ENCODE measurements at regions not wholly inside any gene's neighbourhood (a gene's known extent, or its start where the extent isn't known, plus 50 kb on each side); places are given as distances from the start of the nearest gene placed in this dataset.
A peak's percentile ranks its signal among the peaks of the same experiment; 100 is the strongest.

DNA sequence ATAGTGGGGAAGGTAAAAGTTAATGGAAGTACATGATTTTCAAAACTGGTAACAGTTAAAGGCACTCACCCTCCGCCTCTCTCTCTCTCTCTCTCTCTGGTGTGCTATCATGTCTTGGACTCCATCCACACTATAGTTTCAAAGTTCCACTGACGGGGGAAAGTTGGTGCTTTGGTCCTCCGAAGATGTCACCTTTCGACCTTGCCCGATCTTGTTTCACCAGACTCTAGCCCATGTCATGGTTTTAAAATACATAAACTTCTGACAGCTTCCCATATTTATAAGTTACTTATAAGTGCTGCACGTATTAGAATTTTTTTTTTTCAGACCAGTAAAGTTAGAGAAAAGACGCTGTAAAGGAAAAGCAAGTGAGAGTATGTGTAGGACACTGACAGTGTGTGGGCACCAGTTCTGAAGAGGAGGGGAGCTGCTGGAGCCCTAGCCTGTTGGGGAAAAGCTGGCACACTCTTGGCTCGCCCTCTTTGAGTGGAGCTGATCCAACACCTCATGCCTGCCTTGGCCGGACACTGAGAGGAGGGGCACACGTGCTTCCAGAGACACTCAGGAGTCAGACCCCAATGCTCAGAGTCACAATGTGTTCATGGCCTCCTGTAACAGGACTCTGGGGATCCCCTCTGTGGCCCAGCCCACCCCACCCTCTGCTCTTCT lies 200.5 kb upstream of the TPM1 start:
- DNase-seq, result no peak
- Mint-ChIP-seq H3K4me3 (no peak overlapping the region), H3K36me3 (no peaks in the 10 kb centered on the region), H3K9me3 (no peaks in the 10 kb centered on the region), H3K27ac (no peak overlapping the region), H3K27me3 (peaks cover 2% of the 10 kb centered on the region), H3K4me1 (ENCODE audit: low read depth) (no peaks in the 10 kb centered on the region)
- intact Hi-C loops (cut with micrococcal nuclease), result no loop called here
- CTCF ChIA-PET, result no interaction called here
- POLR2A ChIA-PET, result no interaction called here

GRCh38 chr15:62843311-62843710 lies 199.2 kb upstream of the TPM1 start:
- intact Hi-C loops (cut with micrococcal nuclease), result no loop called here
- H3K4me3 Mint-ChIP-seq, result no peak overlapping the region
- no peaks in the 10 kb centered on the region for H3K4me1 Mint-ChIP-seq (ENCODE audit: low read depth)
- H3K27ac Mint-ChIP-seq, result no peak overlapping the region
- H3K9me3 Mint-ChIP-seq, result no peaks in the 10 kb centered on the region
- POLR2A ChIA-PET, result no interaction called here
- CTCF ChIA-PET, result no interaction called here
- H3K36me3 Mint-ChIP-seq, result no peaks in the 10 kb centered on the region
- no peak for DNase-seq
- peaks cover 2% of the 10 kb centered on the region for H3K27me3 Mint-ChIP-seq

DNA sequence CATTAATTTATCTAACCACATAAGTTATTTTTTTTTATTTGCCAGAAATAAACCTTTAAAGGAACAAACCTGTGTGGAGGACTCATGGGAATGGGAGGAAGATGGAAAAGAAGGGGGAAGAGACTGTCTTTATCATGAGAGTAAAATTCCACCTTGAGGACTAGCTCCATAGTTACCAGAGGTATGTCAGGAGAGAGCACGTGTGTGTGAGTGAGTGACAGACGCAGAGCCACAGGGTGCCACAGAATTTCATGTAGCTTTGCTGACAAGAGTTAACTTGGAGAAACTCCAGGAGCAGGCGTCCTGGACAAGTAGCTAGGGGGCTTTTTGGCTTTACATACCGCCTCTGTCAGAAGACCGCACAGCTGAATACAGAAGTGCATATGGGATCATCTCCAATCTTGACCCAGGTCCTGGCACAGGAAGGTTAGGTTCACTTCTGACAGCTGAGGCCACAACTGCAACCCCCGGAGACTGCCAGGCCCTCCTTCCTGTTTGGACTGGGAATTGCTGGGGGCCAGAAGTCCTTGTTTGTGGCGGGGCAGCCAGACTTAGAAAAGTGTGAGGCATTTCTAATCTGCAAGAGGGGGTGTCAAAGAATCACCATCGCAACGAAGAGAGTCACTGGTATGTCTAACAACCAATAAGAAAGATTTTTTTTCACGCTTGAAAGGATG lies 197.8 kb upstream of the TPM1 start:
- no peak for DNase-seq

DNA sequence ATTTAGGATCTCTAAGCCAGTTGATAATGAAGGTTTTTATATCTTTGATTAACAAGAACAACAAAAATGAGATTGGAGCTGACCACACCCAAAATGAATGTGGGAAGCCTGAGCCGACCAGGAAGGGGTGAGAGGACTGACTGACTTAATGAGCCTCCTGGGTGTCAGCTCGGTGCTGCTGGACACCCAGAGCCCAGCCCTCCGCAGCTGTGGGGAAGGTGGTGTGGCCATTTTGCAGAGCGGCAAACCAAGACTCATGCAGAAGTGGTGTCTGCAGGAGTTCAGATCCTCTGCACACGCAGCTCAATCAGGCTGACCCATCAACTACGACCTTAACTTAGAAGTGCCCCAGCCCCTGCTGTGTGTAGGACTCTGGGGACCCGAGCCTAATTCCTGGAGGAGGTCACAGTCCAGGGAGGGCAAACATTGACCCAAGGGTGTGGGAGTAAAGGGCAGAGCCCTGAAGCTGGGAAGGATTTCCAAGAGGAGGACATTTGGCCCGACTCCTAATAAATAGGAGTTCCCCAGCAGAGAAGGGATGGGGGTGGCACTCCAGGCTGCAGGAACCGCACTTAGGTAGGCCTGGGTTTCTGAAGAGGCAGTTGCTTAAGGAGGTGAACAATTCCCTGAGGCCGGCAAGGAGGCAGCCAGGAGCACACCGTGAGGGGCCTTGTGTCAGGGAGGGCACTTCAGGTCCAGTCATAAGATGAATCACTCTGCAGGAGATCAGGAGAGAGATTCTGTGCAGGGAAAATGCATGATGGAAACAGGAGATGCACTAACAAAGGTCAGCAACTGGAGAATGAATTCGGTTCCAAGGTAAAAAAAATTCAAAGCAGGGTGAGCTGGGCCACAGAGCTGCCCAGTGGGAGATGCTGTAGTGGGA lies 197.1 kb upstream of the TPM1 start:
- POLR2A ChIA-PET, result no interaction called here
- intact Hi-C loops (cut with micrococcal nuclease), result no loop called here
- no peak overlapping the region for H3K4me3 Mint-ChIP-seq
- H3K27me3 Mint-ChIP-seq, result peaks cover 5% of the 10 kb centered on the region
- CTCF ChIA-PET, result interaction anchor here (0.7 to 1.9 kb wide), 3 partner anchors 15 to 176 kb away, joined by 3 to 4 read pairs (median 4); no protein-coding TSS in a partner anchor
- DNase-seq, result no peak
- H3K4me1 Mint-ChIP-seq (ENCODE audit: low read depth), result no peaks in the 10 kb centered on the region
- no peak overlapping the region for H3K27ac Mint-ChIP-seq
- H3K9me3 Mint-ChIP-seq, result no peaks in the 10 kb centered on the region
- H3K36me3 Mint-ChIP-seq, result no peaks in the 10 kb centered on the region

More for the DNA sequence above, 197.8 kb upstream of the TPM1 start:
- Mint-ChIP-seq H3K36me3 (no peaks in the 10 kb centered on the region), H3K9me3 (no peaks in the 10 kb centered on the region), H3K4me1 (ENCODE audit: low read depth) (no peaks in the 10 kb centered on the region), H3K27me3 (peaks cover 5% of the 10 kb centered on the region), H3K27ac (no peak overlapping the region), H3K4me3 (no peak overlapping the region)
- CTCF ChIA-PET, result no interaction called here
- intact Hi-C loops (cut with micrococcal nuclease), result no loop called here
- POLR2A ChIA-PET, result no interaction called here

DNA sequence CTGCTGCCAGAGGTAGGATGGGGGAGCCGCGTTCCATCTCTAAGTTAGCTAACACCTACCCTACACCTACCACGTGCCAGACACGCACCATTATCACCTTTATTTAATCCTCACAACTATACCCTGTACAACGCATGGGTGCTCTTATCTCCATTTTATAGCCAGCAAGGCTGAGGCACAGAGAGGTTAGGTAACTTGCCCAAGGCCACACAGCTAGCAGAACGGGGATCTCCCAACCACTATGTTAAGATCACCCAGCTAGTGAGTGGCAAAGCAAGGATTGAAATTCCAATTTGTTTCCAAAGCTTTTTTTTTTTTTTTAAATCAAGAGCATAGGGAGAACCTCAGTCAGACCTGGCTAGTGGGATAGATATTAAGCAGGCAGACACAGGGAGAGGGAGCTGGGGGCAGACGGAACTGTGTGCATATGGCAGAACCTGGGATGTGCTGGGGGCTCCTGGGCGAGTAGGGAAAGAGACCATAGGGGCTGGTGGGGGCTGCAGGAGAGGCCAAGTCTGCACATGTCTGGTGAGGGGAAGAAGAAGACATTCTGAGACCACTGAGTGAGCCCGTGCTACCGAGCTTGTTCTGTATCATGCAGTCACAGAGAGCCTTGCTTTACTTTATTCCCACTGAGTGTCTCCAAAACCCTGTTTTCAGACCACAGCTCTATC lies 196.3 kb upstream of the TPM1 start:
- no peak overlapping the region for H3K4me3 Mint-ChIP-seq
- H3K36me3 Mint-ChIP-seq, result no peaks in the 10 kb centered on the region
- no peak for DNase-seq
- CTCF ChIA-PET, result interaction anchor here (0.7 to 1.9 kb wide), 3 partner anchors 16 to 176 kb away, joined by 3 to 4 read pairs (median 4); no protein-coding TSS in a partner anchor
- POLR2A ChIA-PET, result no interaction called here
- H3K27ac Mint-ChIP-seq, result no peak overlapping the region
- H3K4me1 Mint-ChIP-seq (ENCODE audit: low read depth), result no peaks in the 10 kb centered on the region
- intact Hi-C loops (cut with micrococcal nuclease), result no loop called here
- H3K27me3 Mint-ChIP-seq, result peaks cover 5% of the 10 kb centered on the region
- H3K9me3 Mint-ChIP-seq, result no peaks in the 10 kb centered on the region

DNA sequence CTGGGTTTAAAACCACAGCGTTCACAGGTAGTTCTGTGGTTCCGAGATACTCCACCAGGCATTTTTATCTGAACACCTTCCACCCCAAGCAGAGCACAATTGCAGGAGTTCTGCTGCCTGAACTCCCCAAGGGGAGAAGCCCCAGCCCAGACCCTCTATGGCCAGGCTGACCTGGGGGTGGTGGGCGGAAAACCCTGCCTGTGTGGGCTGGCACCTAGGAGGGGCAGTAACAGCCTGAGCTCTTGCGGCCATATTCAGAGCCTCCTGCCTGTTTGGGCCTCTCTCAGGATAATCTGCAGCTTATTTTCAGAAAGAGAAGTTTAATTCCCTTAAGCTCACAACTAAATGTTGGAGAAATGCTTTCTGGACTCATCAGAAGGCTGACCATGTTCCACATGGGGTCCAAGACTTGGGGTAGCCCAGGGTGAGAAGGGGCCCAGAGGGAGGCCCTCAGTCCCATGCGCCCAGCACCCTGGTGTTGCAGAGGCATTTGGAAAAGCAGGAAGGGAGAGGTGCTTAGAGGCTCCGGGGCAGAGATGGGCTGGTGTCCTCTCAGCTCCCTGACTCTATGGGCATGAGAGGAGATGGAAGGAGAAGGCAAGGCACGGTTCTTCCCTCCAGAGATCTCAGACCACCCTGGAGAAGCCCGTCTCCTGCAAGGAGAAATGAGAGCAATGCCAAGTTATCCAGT lies 195.6 kb upstream of the TPM1 start:
- CTCF ChIA-PET, result interaction anchor here (0.7 to 2.6 kb wide), 4 partner anchors 17 to 247 kb away, joined by 3 to 17 read pairs (median 4); no protein-coding TSS in a partner anchor
- no peak for DNase-seq
- POLR2A ChIA-PET, result no interaction called here
- Mint-ChIP-seq H3K27me3 (peaks cover 4% of the 10 kb centered on the region), H3K9me3 (no peaks in the 10 kb centered on the region), H3K27ac (no peak overlapping the region), H3K4me3 (no peak overlapping the region), H3K36me3 (no peaks in the 10 kb centered on the region), H3K4me1 (ENCODE audit: low read depth) (no peaks in the 10 kb centered on the region)
- intact Hi-C loops (cut with micrococcal nuclease), result no loop called here

DNA sequence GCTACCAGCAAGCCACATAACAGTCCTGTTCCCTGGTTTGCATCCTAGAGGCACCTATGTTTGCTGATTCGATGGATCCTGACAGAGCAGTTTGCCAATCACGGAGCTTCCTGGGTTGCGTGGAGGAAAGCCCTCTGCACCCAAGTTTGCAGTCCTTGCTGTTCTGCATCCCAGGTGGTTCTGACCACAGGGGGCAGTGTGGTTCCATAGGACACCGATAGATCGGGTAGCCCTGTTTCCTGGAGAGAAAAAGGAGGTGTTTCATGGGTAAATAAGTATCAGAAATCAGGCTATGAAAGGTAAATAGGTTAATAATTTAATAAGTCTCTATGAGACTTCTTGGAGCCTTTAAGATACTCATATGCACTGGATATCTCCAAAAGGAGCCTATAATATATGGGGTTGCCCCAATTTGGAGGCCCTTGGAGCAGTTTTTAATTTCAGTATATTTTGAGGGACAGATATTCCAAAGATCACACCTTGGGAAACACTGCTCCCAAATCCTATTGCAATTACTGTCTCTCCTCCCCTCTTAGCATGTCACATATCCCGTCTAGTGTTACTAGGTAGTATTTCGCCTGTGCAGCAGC lies 194.6 kb upstream of the TPM1 start:
- intact Hi-C loops (cut with micrococcal nuclease), result loop anchor here (1.0 kb wide), 1 partner anchor 245 kb away; no protein-coding TSS in a partner anchor
- Mint-ChIP-seq H3K9me3 (no peaks in the 10 kb centered on the region), H3K27ac (no peak overlapping the region), H3K27me3 (peaks cover 4% of the 10 kb centered on the region), H3K4me3 (no peak overlapping the region), H3K36me3 (no peaks in the 10 kb centered on the region), H3K4me1 (ENCODE audit: low read depth) (no peaks in the 10 kb centered on the region)
- POLR2A ChIA-PET, result no interaction called here
- CTCF ChIA-PET, result interaction anchor here (0.7 to 2.6 kb wide), 5 partner anchors 27 to 246 kb away, joined by 3 to 17 read pairs (median 4); no protein-coding TSS in a partner anchor
- peak; percentile 68 for DNase-seq

- intact Hi-C loops (cut with micrococcal nuclease), result loop anchor here (1.0 kb wide), 1 partner anchor 245 kb away; no protein-coding TSS in a partner anchor
Measured at GRCh38 chr15:62848632-62849050, 193.9 kb upstream of the TPM1 start.

GRCh38 chr15:62849316-62850106 lies 193.0 kb upstream of the TPM1 start:
- Mint-ChIP-seq H3K9me3 (no peaks in the 10 kb centered on the region), H3K4me3 (no peak overlapping the region), H3K4me1 (ENCODE audit: low read depth) (no peaks in the 10 kb centered on the region), H3K27me3 (peaks cover 5% of the 10 kb centered on the region), H3K27ac (no peak overlapping the region), H3K36me3 (no peaks in the 10 kb centered on the region)
- ChIA-PET CTCF (interaction anchor here (1.5 to 2.6 kb wide), 2 partner anchors 243 to 245 kb away, joined by 7 to 17 read pairs; no protein-coding TSS in a partner anchor), POLR2A (no interaction called here)
- DNase-seq, result no peak
- intact Hi-C loops (cut with micrococcal nuclease), result no loop called here

More at GRCh38 chr15:62848632-62849050, 193.9 kb upstream of the TPM1 start:
- DNase-seq, result no peak
- no peak overlapping the region for H3K27ac Mint-ChIP-seq
- ChIA-PET POLR2A (no interaction called here), CTCF (interaction anchor here (0.8 to 2.6 kb wide), 3 partner anchors 179 to 245 kb away, joined by 3 to 17 read pairs (median 7); no protein-coding TSS in a partner anchor)
- H3K4me1 Mint-ChIP-seq (ENCODE audit: low read depth), result no peaks in the 10 kb centered on the region
- no peak overlapping the region for H3K4me3 Mint-ChIP-seq
- peaks cover 4% of the 10 kb centered on the region for H3K27me3 Mint-ChIP-seq
- no peaks in the 10 kb centered on the region for H3K9me3 Mint-ChIP-seq
- no peaks in the 10 kb centered on the region for H3K36me3 Mint-ChIP-seq

DNA sequence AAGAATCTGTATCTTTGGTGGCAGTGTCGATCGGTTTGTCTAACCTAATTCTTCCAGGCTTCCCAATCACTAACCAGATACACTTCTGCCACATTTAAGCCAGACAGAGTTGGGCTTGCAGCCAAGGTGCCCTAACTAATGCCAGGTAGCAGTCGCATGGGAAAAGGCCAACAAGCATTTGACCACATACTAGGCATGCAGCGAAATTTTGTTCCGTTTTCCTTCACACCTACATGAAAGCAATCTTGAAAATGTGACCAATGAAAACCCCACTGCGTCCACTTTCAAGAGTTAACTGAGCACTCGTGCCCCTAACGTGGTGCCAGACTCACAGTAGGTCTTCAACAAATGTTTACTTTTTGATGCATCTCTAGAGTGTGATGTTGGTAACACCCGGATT lies 192.2 kb upstream of the TPM1 start:
- ChIA-PET POLR2A (no interaction called here), CTCF (interaction anchor here (1.1 kb wide), 1 partner anchor 244 kb away, joined by 3 read pairs; no protein-coding TSS in a partner anchor)
- H3K4me3 Mint-ChIP-seq, result no peak overlapping the region
- H3K36me3 Mint-ChIP-seq, result no peaks in the 10 kb centered on the region
- H3K27ac Mint-ChIP-seq, result no peak overlapping the region
- H3K27me3 Mint-ChIP-seq, result peaks cover 6% of the 10 kb centered on the region
- intact Hi-C loops (cut with micrococcal nuclease), result no loop called here
- DNase-seq, result no peak
- H3K4me1 Mint-ChIP-seq (ENCODE audit: low read depth), result no peaks in the 10 kb centered on the region
- no peaks in the 10 kb centered on the region for H3K9me3 Mint-ChIP-seq

All from activated CD4-positive, alpha-beta memory T cell treated with anti-CD3 and anti-CD28 coated beads for 36 hours (primary cell).